ENCODE measurements at regions not wholly inside any gene's neighbourhood (a gene's known extent, or its start where the extent isn't known, plus 50 kb on each side); places are given as distances from the start of the nearest gene placed in this dataset.

GRCh38 chr1:57882934-57883641, 459.2 kb upstream of the DAB1 start:
- Histone ChIP-seq H3K9me2 (ENCODE audit: insufficient read depth) (no peaks in the 10 kb centered on the region), H3K27me3 (ENCODE audit: insufficient read depth, low read depth) (peaks cover 4% of the 10 kb centered on the region; the same call in 1 of the 2 replicates), H3K4me3 (no peak overlapping the region), H3K4me1 (replicated peaks; ENCODE audit: insufficient read depth) (no peaks in the 10 kb centered on the region), H3K79me2 (ENCODE audit: low read depth) (no peaks in the 10 kb centered on the region), H3K4me2 (no peak overlapping the region), H3K27ac (no peak overlapping the region), H3F3A (ENCODE audit: insufficient read depth, low read depth) (no peaks in the 10 kb centered on the region), H4K20me1 (ENCODE audit: insufficient read depth) (no peaks in the 10 kb centered on the region), H3K36me3 (ENCODE audit: low read depth) (no peaks in the 10 kb centered on the region), H2AFZ (no peak overlapping the region), H3K9me3 (ENCODE audit: insufficient read depth, low read depth) (no peaks in the 10 kb centered on the region)
- CTCF ChIA-PET: no interaction called here
- no peak for DNase-seq
- TF ChIP-seq CTCF (conservative IDR thresholded peaks at IDR 0.05) (no peak), EZH2 (IDR thresholded peaks at IDR 0.05; ENCODE audit: low read depth) (no peak)
- no TSS peak for BruUV-seq (replicated peaks)
- POLR2A ChIA-PET (ENCODE audit: unreplicated experiment): no interaction called here
- intact Hi-C loops (cut with micrococcal nuclease; ENCODE audit: unreplicated experiment): no loop called here

GRCh38 chr1:57882072-57882471, 458.2 kb upstream of the DAB1 start:
- intact Hi-C loops (cut with micrococcal nuclease; ENCODE audit: unreplicated experiment): no loop called here
- ChIA-PET POLR2A (ENCODE audit: unreplicated experiment) (no interaction called here), CTCF (no interaction called here)
- no peak for DNase-seq
- no TSS peak for BruUV-seq (replicated peaks)
- Histone ChIP-seq H4K20me1 (ENCODE audit: insufficient read depth) (no peaks in the 10 kb centered on the region), H3K27me3 (ENCODE audit: insufficient read depth, low read depth) (peaks cover 4% of the 10 kb centered on the region; the same call in 1 of the 2 replicates), H3F3A (ENCODE audit: insufficient read depth, low read depth) (no peaks in the 10 kb centered on the region), H3K27ac (no peak overlapping the region), H3K9me3 (ENCODE audit: insufficient read depth, low read depth) (no peaks in the 10 kb centered on the region), H3K36me3 (ENCODE audit: low read depth) (no peaks in the 10 kb centered on the region), H3K4me1 (replicated peaks; ENCODE audit: insufficient read depth) (no peaks in the 10 kb centered on the region), H2AFZ (no peak overlapping the region), H3K9me2 (ENCODE audit: insufficient read depth) (no peaks in the 10 kb centered on the region), H3K4me2 (no peak overlapping the region), H3K79me2 (ENCODE audit: low read depth) (no peaks in the 10 kb centered on the region), H3K4me3 (no peak overlapping the region)
- no peak for TF ChIP-seq CTCF (conservative IDR thresholded peaks at IDR 0.05)
- TF ChIP-seq EZH2 (IDR thresholded peaks at IDR 0.05; ENCODE audit: low read depth): no peak

DNA sequence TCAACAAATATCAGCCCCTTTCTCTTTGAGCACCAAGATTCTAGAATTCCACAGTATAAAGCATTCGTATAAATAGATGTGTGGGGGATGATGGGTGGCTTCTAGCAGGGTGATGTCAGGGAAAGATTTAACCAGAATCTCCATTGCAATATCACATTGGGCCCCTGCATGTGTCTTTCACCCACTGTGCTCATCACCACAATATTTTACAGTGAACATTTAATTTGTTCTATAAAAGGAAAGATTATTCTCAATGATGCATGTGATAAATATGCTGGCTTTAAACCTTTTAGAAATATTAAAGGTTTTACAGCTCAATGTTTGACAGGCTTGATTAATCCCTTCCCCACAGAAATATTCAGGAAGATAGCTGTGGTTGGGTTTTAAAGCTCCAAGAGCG, 457.8 kb upstream of the DAB1 start:
- DNase-seq: no peak
- Histone ChIP-seq H2AFZ (no peak overlapping the region), H3K9me3 (ENCODE audit: insufficient read depth, low read depth) (no peaks in the 10 kb centered on the region), H3K27ac (no peak overlapping the region), H3K4me1 (replicated peaks; ENCODE audit: insufficient read depth) (no peaks in the 10 kb centered on the region), H3K4me2 (no peak overlapping the region), H3K4me3 (no peak overlapping the region), H3K9me2 (ENCODE audit: insufficient read depth) (no peaks in the 10 kb centered on the region), H3K79me2 (ENCODE audit: low read depth) (no peaks in the 10 kb centered on the region), H3K27me3 (ENCODE audit: insufficient read depth, low read depth) (peaks cover 4% of the 10 kb centered on the region; the same call in 1 of the 2 replicates), H3F3A (ENCODE audit: insufficient read depth, low read depth) (no peaks in the 10 kb centered on the region), H3K36me3 (ENCODE audit: low read depth) (no peaks in the 10 kb centered on the region), H4K20me1 (ENCODE audit: insufficient read depth) (no peaks in the 10 kb centered on the region)
- POLR2A ChIA-PET (ENCODE audit: unreplicated experiment): no interaction called here
- no TSS peak for BruUV-seq (replicated peaks)
- intact Hi-C loops (cut with micrococcal nuclease; ENCODE audit: unreplicated experiment): no loop called here
- no peak for TF ChIP-seq EZH2 (IDR thresholded peaks at IDR 0.05; ENCODE audit: low read depth)
- no peak for TF ChIP-seq CTCF (conservative IDR thresholded peaks at IDR 0.05)
- CTCF ChIA-PET: no interaction called here

Data from PC-9 (cell line).